AG20443 (cell line): ENCODE measurements at regions not wholly inside any gene's neighbourhood (a gene's known extent, or its start where the extent isn't known, plus 50 kb on each side); places are given as distances from the start of the nearest gene placed in this dataset.
"Not testable (repeated sequence)": the region's sequence is repeated elsewhere in the genome, so short reads cannot be mapped to it uniquely, and the experiment has no call there.

Experiments used
- DNase-seq: peaks from one replicate; pipeline ENCODE4 v3.0.0; 2012; ENCODE audit warnings: low spot score, mixed read lengths

DNA sequence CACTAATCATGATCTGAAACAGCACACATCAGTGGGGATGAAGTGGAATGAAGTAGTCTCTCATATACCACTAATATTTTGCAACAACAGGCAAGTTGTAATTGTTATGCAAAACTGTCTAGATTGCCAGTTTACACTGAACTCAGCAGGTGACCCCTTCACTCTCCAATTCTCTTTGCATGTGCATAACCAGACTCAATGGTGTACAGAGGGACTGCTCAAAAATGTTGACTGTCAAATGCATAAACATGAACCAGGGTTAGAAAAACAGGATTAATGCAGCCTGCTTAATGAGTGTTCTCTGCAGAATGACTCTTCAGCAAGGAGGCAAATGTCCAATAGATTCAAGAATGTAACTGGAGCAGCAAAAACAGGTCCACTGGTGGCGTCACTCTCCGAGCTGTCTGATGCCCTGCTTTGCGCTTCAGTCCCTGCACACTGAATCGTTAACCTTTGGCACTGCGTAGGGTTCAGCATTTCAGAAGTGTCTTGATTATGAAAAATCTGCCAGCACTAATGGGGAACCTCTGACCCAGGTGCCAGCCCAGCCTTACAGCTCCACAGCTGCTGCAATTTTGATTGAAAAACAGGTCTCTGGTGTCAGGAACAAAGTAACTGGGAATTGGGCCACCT is 209.3 kb downstream of the TDRD15 start:
- no peak for DNase-seq

DNA sequence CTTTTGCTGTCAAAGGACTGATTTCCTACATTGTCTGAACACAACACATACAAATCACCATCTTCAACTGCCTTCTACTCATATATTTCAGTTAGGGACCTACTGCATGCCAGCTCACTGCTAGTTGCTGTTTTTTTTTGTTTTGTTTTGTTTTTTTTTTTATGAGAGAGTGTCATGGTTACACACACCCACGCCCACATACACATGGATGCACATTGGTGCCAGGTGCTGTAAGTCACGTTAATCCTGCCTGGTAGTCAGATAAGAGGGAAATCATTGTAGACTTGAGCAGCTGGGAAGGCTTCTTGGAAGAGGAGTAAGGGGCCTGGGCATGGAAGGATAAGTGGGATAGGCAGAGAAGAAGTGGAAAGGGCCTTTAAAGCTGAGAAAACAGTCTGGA is 209.9 kb downstream of the TDRD15 start:
- no peak for DNase-seq

DNA sequence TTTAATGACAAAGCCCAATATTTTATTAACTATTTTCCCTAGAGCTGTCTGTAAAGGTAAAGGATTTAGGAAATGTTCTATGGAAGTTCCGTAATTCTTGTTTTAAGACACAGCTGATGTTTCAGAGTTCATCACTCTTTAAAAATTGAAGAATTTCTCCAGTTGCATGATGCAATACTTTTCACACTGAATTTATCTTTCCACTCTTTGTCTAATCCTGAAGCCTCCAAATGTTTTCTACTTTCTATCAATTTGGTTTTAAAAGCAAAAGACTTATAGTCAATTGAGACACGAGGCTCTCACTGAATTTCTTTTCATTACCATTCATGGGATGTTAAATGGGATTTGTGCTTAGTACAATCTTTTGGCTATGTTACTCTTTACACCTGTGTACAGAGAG is 223.2 kb downstream of the TDRD15 start:
- DNase-seq, result no peak

DNA sequence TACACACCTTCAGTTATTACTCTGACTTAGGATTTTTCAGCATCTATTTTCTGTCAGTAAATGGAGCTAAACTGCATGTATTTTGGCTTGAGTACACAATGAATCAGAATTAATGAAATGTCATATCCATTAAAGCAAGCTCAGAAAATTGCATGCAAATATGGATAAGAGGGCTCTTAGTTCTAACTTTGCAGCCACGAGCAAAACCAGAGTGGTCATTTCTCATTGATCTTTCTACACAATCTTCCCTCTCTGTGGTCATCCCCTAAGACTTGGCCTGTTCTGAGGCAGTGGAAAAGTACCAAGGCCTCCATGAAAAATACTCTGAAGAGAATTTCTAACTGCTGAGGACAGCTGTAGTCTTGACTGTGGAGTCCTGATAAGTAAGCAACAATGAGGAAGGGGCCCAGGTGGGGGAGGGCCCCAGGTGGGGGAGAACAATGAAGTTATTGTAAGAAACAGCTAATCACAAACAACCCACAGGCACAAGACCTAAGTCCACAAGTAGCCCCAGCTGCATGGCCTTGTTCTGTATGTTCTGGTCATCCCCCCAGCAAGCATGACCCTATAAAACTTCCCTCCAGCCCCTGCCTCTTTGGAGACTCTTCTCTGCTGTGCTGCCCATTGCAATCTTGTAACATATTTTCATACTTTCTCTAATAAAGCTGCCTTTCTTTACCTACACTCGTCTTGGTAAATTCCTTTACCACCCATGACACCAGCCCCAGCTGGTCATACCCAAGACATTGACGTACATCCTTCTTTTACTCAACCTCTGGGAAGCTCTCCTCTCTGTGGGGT is 230.3 kb downstream of the TDRD15 start:
- no peak for DNase-seq

DNA sequence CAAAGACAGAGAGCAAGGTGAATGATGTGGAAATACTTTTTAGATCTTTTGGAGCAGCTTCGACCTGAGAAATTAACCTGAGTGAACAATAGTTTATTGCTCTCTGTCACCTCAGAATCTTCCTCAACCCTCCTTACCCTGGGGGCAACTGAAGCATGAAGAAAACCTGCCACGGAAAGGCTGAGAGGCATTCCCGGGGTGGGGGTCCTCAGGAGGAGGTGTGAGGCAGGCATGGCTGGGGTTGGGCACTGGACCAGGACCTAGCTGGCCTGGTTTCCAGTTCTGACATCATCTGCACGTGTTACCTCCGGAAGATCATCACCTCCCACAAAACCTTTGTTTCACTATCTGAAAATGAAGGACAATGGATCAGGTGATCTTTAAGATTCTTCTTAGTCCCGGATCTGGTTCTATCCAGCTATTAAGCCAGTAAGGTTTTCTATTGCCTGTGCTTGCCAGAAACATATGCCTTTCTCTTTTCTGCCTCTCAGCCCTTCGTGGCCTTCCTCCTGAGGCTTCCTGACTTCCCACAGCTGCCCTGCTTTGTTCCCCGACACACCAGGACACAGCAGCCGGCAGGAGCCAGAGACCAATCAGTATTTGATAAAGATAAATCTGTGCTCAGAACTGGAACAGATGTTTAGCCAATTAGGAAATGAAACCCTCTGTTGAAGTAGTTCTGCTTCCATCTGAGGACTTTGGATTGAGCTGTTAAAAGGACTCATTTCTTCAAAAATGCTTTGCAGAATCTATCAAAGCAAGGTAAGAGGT is 232.5 kb downstream of the TDRD15 start:
- DNase-seq, result no peak

DNA sequence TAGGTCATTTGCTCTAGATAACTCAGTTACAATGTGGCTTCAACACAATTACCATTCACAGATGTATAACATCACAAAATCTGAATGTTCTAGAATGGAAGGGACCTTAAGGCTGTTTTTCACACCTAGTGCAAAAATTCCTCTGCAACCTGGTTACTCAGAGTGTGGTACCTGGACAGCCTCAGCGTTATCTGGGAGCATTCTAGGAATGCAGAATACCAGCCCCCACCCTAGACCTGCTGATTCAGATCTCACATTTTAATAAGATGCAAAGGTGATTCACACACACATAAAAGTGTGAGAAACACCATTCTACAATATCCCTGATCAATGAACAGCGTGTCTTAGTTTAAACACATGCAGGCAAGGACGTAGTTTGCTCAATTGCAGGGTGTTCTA is 233.1 kb downstream of the TDRD15 start:
- no peak for DNase-seq

DNA sequence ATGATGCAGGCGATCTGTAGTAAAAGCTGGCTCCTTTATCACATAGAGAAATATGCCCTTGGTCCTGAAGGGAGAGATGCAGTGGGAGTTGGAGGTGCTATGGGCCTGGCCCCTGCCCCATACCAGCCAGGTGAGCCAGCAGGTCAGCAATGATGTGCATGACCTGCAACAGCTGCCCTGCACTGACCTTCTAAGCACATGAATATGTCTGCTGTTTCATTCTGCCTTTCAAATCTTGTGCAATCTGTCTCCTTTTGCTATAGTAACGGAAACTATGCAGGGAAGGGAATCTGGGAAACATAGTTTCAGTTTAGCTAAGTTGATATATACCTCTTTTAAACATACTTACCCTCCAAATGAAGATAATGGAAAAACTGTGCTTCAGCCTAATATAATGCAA is 235.2 kb downstream of the TDRD15 start:
- no peak for DNase-seq

DNA sequence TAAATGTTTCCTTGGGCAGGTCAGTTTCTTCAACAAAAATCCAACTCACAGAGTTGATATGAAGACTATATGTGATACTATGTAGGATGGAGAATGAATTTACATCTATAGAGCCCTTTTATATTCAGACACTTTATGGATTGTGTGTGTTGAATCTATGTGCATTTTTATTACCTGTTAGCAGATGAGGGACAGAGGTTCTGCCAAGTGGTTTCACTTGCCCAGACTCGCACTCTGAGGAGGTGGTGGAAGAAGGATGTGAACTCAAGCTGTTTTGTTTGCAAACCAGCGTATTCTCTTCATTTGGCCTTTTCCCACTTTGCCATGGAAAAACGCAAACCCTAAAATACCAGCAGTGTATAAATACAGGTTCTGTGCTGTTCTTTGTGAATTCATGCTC is 237.6 kb downstream of the TDRD15 start:
- no peak for DNase-seq

DNA sequence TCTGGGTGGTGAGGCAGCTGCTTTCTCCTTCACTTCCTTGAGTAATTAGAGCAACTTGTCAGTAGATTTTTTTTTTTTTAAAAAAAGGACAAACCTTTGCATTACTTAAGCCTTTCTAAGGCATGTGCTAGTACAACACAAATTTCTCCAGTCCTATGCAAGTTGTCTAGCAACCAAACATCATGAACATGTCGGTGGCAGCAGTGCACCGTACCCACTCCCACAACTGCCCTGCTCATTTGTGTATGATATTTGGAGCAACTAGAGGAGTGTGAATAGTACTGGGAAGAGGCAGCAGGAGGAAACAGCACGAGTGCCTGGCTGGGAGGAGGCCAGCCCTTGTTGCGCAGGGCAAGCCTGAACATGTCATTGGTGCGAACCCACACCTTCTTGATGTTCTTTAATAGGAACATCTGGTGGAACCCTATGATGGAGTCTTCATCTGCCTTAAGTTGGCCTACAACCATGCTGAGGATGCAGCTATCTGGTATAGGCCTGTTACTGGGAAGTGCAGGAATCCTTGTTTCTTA is 238.3 kb downstream of the TDRD15 start:
- DNase-seq, result no peak

DNA sequence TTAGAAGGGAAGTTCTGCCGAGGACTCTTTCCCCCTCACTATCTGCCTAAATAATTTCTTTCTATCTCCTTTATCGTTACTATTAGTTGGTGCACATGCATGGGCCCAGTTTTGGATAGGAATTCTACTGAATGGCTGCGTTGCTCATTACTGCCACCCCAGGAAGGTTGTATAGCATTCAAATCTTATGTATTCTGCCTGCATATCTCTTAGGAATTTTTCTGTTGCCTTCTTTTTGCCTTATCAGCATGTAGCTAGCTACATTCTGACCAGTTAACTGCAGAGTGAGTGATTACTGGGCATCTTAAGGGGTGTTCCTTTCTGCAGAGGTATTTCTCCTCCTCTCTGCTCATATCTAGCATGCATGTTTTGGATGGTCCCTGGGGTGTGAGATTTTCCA is 239.6 kb downstream of the TDRD15 start:
- no peak for DNase-seq

DNA sequence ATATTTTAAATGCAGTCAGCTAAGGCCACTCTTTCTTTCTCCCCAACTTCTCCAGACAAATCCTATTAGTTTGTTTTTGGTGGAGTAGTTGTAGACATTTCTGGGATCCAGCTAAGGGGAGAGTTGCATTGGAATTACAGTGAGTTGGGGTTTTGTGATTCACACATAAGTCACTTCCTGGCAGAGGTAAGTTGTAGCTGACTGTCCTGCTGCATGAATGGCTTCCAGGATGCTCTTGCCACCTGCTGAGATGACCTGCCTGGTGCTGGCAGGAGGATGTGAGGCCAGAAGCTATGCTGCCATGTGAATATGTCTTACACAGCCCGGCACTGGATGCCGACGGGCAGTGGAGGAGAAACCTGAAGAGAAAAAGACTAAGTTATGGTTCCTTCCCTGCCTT is 243.7 kb downstream of the TDRD15 start:
- DNase-seq, result no peak

DNA sequence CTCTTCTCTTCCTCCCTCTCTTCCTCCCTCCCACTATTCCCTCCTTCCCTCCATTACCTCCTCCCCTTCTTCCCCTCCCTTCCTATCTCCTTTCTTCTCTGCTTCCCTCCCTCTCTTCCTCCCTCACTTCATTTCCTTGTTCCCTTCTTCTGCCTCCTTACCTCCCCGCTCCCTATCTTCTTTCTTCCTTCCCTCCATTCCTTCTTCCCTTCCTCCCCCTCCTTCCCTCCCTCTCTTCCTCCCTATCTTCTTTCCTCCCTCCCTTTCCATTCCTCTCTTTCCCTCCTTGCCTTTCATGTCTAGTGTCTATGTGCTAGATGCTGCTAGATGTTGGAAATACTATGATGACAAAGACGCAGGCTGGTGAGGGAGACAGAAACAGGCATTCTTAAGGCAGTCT is 246.0 kb downstream of the TDRD15 start:
- DNase-seq, result no peak

DNA sequence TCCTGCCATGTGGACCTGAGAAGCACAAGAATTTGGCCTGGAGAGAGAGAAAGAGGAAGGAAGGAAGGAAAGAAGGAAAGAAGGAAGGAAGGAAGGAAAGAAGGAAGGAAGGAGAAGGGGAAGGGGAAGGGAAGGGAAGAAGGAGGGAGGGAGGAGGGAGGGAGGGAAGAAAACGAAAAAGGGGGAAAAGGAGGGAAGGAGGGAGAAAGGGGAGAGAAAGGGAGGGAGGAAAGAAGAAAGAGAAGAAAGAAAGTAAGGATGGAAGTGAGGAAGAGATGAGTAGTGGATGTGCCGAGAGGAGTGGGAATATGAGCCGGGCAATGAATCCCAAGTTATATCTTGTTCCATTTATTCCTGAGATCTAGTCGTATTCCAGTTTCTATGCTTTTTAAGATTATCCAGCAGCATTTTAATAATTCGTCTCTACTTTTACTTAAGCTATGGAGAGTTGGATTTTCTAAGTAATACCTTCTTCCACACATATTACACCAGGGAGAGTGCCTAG is 247.8 kb downstream of the TDRD15 start:
- DNase-seq, result no peak

DNA sequence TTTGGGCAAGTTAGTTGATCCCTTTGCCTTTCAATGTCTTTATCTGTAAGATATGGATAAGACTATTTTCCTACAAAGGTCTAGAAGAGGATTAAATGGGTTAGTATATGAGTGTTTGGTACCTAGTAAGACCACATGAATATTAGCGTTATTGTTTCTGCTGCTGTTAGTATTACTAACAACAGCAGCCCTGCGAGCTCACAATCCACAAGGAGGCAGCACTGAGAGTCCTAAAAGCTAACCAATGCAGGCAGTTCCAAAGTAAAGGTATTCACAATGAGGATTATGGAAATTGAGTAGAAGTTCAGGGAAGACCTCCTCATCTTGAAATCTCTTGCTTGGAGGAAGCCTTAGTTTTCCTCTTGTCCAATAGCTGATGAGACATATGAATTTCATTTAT is 248.9 kb downstream of the TDRD15 start:
- no peak for DNase-seq

DNA sequence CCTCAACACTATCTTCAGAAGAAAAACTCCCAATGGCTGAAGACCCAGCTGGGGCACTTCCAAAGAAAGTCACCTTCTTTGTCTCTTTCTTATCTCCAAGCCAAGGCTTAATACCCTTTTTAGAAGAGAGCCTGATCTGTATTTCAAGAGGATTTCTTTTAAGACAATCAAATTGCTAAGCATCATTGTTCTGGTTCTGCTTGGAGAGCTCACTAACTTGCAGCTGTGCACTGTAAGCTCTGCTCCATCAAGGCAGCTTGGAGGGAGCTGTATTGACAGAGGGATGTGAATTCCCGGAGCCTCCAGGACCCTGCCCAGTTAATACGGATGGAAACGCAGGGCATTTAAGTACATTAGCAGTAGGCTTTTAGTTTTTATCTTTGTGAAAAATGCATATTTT is 253.1 kb downstream of the TDRD15 start:
- no peak for DNase-seq

DNA sequence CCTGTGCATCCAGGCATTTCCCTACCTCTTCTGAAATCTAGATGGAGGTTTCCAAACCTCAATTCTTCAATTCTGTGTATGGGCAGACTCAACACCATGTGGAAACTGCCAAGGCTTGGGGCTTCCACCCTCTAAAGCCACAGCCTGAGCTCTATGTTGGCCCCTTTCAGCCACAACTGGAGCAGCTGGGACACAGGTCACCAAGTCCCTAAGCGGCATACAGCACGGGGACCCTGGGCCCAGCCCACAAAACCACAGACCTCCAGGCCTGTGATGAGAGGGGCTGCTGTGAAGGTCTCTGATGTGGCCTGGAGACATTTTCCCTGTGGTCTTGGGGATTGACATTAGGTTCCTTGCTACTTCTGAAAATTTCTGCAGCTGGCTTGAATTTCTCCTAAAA is 255.4 kb downstream of the TDRD15 start:
- no peak for DNase-seq

DNA sequence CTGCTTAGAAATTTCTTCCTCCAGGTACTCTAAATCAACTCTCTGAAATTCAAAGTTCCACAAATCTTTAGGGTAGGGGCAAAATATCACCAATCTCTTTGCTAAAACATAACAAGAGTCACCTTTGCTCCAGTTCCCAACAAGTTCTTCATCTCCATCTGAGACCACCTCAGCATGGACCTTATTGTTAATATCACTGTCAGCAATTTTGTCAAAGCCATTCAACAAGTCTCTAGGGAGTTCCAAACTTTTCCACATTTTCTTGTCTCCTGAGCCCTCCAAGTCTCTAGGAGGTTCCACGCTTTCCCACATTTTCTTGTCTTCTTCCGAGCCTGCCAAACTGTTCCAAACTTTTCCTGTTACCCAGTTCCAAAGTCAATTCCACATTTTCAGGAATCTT is 255.9 kb downstream of the TDRD15 start:
- not testable (repeated sequence) for DNase-seq

DNA sequence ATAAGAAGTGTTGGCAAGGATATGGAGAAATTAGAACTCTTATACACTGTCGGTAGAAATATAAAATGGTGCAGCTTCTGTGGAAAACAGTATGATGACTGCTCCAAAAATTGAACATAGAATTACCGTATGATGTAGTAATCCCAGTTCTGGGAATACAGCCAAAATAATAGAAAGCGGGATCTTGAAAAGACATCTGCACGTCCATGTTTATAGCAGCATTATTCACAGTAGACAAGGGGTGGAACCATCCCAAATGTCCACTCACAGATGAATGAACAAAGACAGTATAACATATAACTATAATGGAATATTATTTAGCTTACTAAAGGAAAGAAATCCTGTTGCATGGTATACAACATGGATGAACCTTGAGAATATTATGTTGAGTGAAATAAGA is 257.7 kb downstream of the TDRD15 start:
- DNase-seq, result no peak

DNA sequence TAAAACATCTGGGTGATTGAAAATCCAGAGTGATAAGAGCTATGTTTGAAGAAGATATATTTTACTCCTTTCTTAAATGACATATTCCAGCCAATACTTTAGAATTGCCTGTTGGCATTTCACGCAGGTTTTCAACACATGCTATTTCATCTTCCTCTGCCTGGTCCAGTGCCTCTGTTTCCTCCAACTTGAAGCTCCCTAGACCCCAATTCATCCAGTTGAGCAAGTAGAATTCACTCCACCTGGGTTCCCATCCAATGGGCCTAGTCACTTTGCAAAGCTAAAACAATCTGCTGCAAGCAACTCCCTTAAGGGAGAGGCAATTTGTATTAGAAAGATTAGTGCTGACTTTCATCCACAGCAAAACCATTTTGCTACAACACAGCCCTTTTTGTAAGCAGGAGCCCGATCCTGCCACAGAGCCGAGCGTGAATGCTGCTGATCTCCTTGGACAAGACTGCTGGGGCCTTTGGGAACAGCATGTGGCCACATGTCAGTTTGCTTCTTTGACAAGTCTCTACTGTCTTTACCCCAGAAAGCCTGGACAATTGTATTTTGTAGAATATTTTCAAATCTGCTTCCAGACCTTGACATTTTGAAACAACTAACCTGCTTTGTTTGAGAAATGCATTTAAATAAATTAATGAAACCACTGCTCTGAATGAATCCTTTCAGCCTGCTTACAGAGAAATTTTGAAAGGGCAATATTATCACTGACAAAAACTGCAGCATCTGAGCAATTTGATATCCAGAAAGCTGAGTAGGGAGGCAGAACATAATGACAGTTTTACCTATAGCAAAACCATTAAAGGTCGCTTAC is 259.1 kb downstream of the TDRD15 start:
- DNase-seq, result no peak

DNA sequence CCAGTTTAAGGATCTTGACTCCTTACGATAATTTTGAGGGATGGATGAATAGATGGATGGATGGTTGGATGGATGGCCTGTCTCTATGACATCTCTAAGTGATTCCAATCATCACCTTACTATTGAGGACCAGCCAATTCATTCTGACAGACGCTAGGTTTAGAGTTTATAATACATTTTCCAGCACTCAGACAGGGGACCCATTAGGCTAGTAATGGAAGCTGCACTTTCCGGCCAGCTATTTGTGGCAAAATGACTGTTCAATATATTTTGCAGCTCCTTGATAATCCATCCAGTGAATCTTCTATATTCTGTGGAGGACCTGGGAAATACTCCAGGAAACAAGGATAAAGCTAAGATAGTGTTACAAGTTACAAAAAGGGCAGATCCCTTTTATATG is 262.9 kb downstream of the TDRD15 start:
- no peak for DNase-seq

DNA sequence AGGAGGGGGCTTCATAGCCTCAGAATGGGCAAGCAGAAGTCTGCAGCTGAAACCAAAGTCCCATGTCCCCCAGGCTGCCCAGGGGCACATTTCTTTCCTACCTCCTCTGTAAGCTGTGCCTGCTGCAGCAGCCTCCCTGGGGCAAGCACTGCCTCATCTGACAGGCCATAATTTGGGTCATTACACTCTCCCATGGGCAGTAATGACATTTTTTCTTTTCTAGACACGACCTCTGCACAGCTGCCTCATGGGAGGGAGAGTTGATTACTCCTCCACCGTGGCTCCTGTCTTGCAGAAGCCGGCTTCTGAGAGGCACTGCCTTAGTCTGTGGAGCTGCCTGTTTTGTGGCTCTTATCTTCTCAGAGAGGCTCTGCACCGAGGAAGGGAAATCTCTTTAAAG is 268.9 kb downstream of the TDRD15 start:
- DNase-seq, result no peak

DNA sequence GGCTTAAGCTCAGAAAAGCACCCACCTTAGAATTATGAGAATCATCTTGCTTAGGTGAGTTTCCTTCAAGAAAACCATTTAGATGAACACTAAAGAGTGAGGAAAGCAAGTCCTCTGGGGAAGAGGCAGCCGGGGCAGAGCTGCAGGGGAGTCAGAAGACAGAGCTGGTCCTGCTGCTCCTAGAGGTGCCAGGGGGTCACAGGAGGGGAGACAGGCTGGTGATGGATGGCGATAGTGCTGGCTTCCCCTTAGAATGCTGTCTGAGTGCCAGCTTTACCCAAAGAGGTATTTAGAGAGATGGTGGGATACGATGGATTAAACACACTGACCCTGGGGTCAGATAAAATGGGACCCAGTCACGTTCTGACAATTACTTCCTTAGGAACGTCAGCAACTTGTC is 269.4 kb downstream of the TDRD15 start:
- no peak for DNase-seq
